Epithelial cell of esophagus (primary cell): ENCODE measurements at regions not wholly inside any gene's neighbourhood (a gene's known extent, or its start where the extent isn't known, plus 50 kb on each side); places are given as distances from the start of the nearest gene placed in this dataset.

Source experiments
- DNase-seq: peaks from one replicate; pipeline ENCODE4 v3.0.0; 2010; ENCODE audit warnings: low read depth
- H3K4me3 ChIP-seq: 2 replicates; pipeline ENCODE4 v1.5.1; 2011; ENCODE audit warnings: mild to moderate bottlenecking, low read length, control low read depth
- CTCF ChIP-seq: IDR thresholded peaks from 2 replicates; pipeline ENCODE4 v1.5.1; 2011; ENCODE audit warnings: low read depth, mild to moderate bottlenecking, low read length, control low read depth, inconsistent platforms; ENCODE audit not compliant: insufficient read depth; ENCODE audit errors: missing control alignments

DNA sequence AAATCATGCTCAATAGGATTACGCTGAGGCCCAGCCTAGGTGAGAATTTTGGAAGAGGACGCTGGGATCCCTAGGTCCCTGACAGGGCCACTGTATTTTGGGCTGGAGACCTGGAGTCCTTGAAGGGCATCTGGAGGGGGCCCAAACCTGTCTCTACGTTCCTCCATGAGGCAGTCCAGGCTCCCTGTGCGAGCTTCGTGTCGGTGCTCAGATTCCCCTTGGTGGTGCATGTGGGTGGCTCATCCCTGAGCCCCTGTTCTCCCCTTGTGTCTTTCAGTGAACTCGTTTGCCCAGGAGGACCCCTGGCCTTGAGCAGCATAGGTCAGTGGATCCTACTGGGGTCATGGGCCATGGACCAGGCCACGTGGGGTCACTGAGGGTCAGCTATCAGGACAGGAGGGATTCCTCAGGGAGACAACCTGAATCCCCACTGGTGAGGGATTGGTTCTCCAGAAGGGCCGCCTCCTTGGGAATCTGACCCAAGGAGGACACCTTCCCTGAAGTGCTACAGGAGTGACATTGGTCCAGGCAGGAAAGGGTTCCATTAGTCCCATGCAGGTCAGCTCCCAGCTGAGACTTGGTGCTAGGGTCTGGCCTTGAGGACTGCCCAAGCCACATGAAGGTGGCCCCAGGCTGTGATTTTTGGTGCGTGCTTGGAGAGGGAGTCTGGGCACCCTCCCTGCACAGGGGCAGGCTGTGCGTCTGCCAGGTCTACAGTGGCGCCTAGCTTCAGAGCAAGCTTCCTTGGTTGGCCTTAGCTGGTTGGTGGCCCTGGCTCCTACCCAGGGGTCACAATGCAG lies 229.8 kb downstream of the SNRPN start:
- no peak for TF ChIP-seq CTCF
- no peak overlapping the region for H3K4me3 ChIP-seq
- DNase-seq, result no peak

GRCh38 chr15:25185156-25185710 lies 230.4 kb downstream of the SNRPN start:
- no peak for TF ChIP-seq CTCF
- no peak for DNase-seq
- no peak overlapping the region for H3K4me3 ChIP-seq

GRCh38 chr15:25185791-25186190 lies 231.0 kb downstream of the SNRPN start:
- DNase-seq, result no peak
- H3K4me3 ChIP-seq, result no peak overlapping the region
- no peak for TF ChIP-seq CTCF

DNA sequence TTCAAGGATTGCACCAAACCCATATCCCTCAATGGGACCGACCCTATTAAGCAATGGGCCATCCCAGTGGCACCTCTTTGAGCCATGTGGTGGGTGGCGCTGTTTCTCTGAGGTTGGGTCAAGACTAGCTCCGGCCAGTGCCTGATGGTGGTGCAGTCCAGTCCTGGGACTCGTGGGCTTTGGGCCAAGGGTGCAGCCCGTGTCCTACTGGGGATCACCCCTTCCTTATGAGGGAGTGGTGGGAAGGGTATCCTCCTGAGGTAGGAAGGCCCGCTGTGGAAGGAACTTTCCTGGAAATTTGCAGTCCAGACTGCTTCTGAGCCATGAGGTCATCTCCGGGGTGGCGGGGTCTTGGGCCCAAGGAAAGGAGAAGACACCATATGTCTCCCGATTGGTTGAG lies 231.6 kb downstream of the SNRPN start:
- DNase-seq, result no peak
- H3K4me3 ChIP-seq, result no peak overlapping the region
- TF ChIP-seq CTCF, result no peak

DNA sequence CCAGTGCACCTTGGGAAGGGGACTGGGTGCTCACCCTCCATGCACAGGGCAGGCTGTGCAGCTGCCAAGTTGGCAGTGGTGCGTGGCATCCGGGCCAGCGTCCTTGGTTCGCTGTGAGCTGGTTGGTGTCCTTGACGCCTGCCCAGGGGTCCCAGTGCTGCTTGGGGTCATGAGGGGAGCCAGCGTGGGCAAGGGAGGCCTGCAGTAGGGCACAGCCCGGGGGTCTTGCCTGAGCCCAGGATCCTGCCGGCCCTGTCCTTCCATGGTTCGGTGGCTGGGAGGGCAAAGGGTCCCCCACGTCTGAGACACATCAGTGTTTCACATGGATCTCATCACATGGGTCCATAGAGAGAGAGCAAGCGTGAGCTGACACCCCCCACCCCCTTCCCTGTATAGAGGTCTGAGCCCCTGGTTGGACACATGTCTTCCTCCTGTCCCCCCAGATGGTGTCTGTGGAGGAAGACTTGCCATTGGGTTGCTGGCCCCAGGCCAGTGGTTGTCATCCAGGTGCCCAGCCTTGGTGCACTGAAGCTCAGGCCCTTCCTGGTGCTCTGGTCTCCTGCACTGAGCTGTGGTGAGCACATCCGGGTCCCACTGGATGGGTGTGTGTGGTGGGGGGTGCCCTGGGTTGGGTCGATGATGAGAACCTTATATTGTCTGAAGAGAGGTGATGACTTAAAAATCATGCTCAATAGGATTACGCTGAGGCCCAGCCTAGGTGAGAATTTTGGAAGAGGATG lies 232.3 kb downstream of the SNRPN start:
- TF ChIP-seq CTCF, result no peak
- H3K4me3 ChIP-seq, result no peak overlapping the region
- no peak for DNase-seq

DNA sequence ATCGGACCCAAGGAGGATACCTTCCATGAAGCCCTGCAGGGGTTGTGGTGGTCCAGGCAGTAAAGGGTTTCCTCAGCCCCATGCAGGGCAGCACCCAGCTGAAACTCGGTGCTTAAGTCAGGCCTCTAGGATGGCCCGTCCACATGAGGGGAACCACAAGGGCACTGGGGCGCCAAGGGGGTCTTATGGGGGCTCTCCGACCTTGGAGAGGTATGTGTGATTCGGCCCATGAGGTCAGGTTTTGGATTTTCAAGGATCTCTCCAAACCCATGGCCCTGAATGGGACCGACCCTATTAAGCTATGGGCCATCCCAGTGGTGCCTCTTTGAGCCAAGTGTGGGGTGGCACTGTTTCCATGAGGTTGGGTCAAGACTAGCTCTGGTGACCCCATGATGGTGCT lies 233.3 kb downstream of the SNRPN start:
- TF ChIP-seq CTCF, result no peak
- DNase-seq, result no peak
- H3K4me3 ChIP-seq, result no peak overlapping the region
